GM12878 (cell line): ENCODE measurements at regions not wholly inside any gene's neighbourhood (a gene's known extent, or its start where the extent isn't known, plus 50 kb on each side); places are given as distances from the start of the nearest gene placed in this dataset.

Experiments
- ATAC-seq: fragments of 200-7000 bp; cut with Tn5 transposase; 3 replicates; pipeline ENCODE4 v1.9.1; 2020; ENCODE audit warnings: mild to moderate bottlenecking, moderate library complexity
- BruUV-seq: library from RNA; stranded (reverse); fragments of 400-500 nt; replicated peaks from 2 replicates; lab custom pipeline; 2021; lab: Mats Ljungman, UMichigan
- CTCF ChIA-PET: fragments of 300-600 bp; sonication (Branson Sonifier 250); formaldehyde crosslinking; extraction: SDS; loops from one replicate; lab custom pipeline; 2021; ENCODE audit warnings: inconsistent platforms; lab: Yijun Ruan, JAX
- POLR2A ChIA-PET: fragments of 350-600 bp; formaldehyde crosslinking; extraction: SDS; loops from one replicate; lab custom pipeline; 2021; ENCODE audit warnings: inconsistent platforms; lab: Charles Lee
- RAD21 ChIA-PET: fragments of 300-600 bp; sonication (Branson Sonifier 250); formaldehyde crosslinking; loops from one replicate; lab custom pipeline; 2023; ENCODE audit warnings: antibody characterized with exemption; ENCODE audit not compliant: unreplicated experiment; lab: Charles Lee
- SMC1A ChIA-PET: fragments of 300-600 bp; sonication (Branson Sonifier 250); formaldehyde crosslinking; loops from one replicate; lab custom pipeline; 2023; ENCODE audit not compliant: unreplicated experiment, uncharacterized antibody; lab: Charles Lee
- DNase-seq: peaks from one replicate; pipeline ENCODE4 v3.0.0-alpha.2; 2011; ENCODE audit warnings: low read depth, low spot score
- FAIRE-seq: peaks from 3 replicates; lab custom pipeline; 2011; peaks lifted over from hg19 to GRCh38; lab: Jason Lieb, UNC
- H2AFZ ChIP-seq: 2 replicates; pipeline ENCODE4 v1.6.0; 2011; ENCODE audit warnings: low read depth, low read length, control low read depth; ENCODE audit not compliant: control insufficient read depth
- H3K27ac ChIP-seq: 2 replicates; pipeline ENCODE4 v1.5.1; 2011; ENCODE audit warnings: control low read depth; ENCODE audit not compliant: control insufficient read depth, insufficient read depth
- H3K27me3 ChIP-seq, 2 experiments: replicated peaks in 1 of 2; 2 replicates each; pipeline versions ENCODE4 v1.6.0 to v1.6.1; 2011; ENCODE audit warnings: low read length in 1 of 2; ENCODE audit not compliant: control insufficient read depth in 2 of 2, insufficient read depth in 2 of 2
- H3K36me3 ChIP-seq, 2 experiments: 2 replicates each; pipeline ENCODE4 v1.5.1; 2011; ENCODE audit warnings: low read length in 1 of 2; ENCODE audit not compliant: control insufficient read depth in 2 of 2, insufficient read depth in 2 of 2
- H3K4me1 ChIP-seq: 2 replicates; pipeline ENCODE4 v1.6.1; 2011; ENCODE audit warnings: mild to moderate bottlenecking, low read length, moderate library complexity, mixed read lengths; ENCODE audit not compliant: control insufficient read depth, insufficient read depth
- H3K4me2 ChIP-seq: 2 replicates; pipeline ENCODE4 v1.6.0; 2011; ENCODE audit warnings: control low read depth; ENCODE audit not compliant: control insufficient read depth, insufficient read depth
- H3K4me3 ChIP-seq: fragments of 200-600 bp; sonication (generic); 2 replicates; pipeline ENCODE4 v1.5.1; 2016
- H3K79me2 ChIP-seq: 2 replicates; pipeline ENCODE4 v1.6.0; 2011; ENCODE audit warnings: low read length; ENCODE audit not compliant: control insufficient read depth, insufficient read depth
- H3K9ac ChIP-seq: 2 replicates; pipeline ENCODE4 v1.8.0; 2011; ENCODE audit warnings: low read length, control low read depth, mixed read lengths; ENCODE audit not compliant: control insufficient read depth, insufficient read depth
- H3K9me3 ChIP-seq: replicated peaks from 3 replicates; pipeline ENCODE4 v1.5.1; 2011; ENCODE audit warnings: mild to moderate bottlenecking, low read length; ENCODE audit not compliant: control insufficient read depth, insufficient read depth
- H4K20me1 ChIP-seq: 2 replicates; pipeline ENCODE4 v1.6.0; 2011; ENCODE audit not compliant: control insufficient read depth, insufficient read depth
- CBX3 ChIP-seq: fragments of 200-600 bp; sonication (generic); IDR thresholded peaks from 2 replicates; pipeline ENCODE4 v1.6.1; 2016; ENCODE audit warnings: low read depth, borderline replicate concordance
- FOS ChIP-seq: IDR thresholded peaks from 3 replicates; pipeline ENCODE4 v1.6.1; 2011; ENCODE audit warnings: borderline replicate concordance; ENCODE audit not compliant: insufficient read length; ENCODE audit errors: extremely low read depth
- MEF2B ChIP-seq: fragments of 450-650 bp; IDR thresholded peaks from 2 replicates; pipeline ENCODE4 v1.6.1; 2018; ENCODE audit warnings: mild to moderate bottlenecking, moderate library complexity; ENCODE audit not compliant: partially characterized antibody, poor library complexity, severe bottlenecking
- MXI1 ChIP-seq: fragments of 150-350 bp; IDR thresholded peaks from 2 replicates; pipeline ENCODE4 v1.6.1; 2011; ENCODE audit warnings: low read depth, mild to moderate bottlenecking, inconsistent platforms, low read length, improper control_type of control experiment
- NR2F1 ChIP-seq: fragments of 450-650 bp; conservative IDR thresholded peaks from 2 replicates; pipeline ENCODE4 v1.6.1; 2017; ENCODE audit warnings: mild to moderate bottlenecking
- PML ChIP-seq: IDR thresholded peaks from 2 replicates; pipeline ENCODE4 v1.6.1; 2012; ENCODE audit warnings: low read length, inconsistent platforms
- RFX5 ChIP-seq: IDR thresholded peaks from 2 replicates; pipeline ENCODE4 v1.6.1; 2011; ENCODE audit warnings: low read depth, low read length, improper control_type of control experiment
- SRF ChIP-seq, 2 experiments: IDR thresholded peaks; 2 replicates each; pipeline ENCODE4 v1.6.1; 2011; ENCODE audit warnings: low read depth in 2 of 2, low read length in 2 of 2, mild to moderate bottlenecking in 1 of 2, moderate library complexity in 1 of 2
- STAT3 ChIP-seq: IDR thresholded peaks from 2 replicates; pipeline ENCODE4 v1.6.1; 2011; ENCODE audit warnings: low read depth, low read length, improper control_type of control experiment
- ZNF24 ChIP-seq: fragments of 450-650 bp; IDR thresholded peaks from 2 replicates; pipeline ENCODE4 v1.6.1; 2017; ENCODE audit warnings: antibody characterized with exemption, mild to moderate bottlenecking
- ZNF622 ChIP-seq: fragments of 450-650 bp; IDR thresholded peaks from 2 replicates; pipeline ENCODE4 v1.6.1; 2017; ENCODE audit warnings: mild to moderate bottlenecking, inconsistent platforms
- WGBS: methylation state at CpG from one replicate; pipeline ENCODE4 v1.1.6; 2016; ENCODE audit warnings: low lambda C conversion rate; ENCODE audit not compliant: insufficient replicate concordance, insufficient coverage; ENCODE audit errors: missing lambda C conversion rate; 5-methylcytosine and 5-hydroxymethylcytosine counted together
- in situ Hi-C: fragments of 300-500 bp; cut with MboI; formaldehyde crosslinking; loops from 9 replicates; pipeline ENCODE4 v1.14.3; 2018; ENCODE audit warnings: mixed read lengths
- intact Hi-C: fragments of 100-400 bp; cut with micrococcal nuclease; formaldehyde crosslinking; loops from one replicate; pipeline ENCODE4 v1.14.2; 2022; ENCODE audit not compliant: unreplicated experiment
- TF ChIP-seq, protein P1 (sequence below): IDR thresholded peaks from 2 replicates; pipeline ENCODE4 v1.6.1; 2012; ENCODE audit warnings: low read length, inconsistent platforms
- TF ChIP-seq, protein P2 (sequence below): fragments of 450-650 bp; IDR thresholded peaks from 2 replicates; pipeline ENCODE4 v1.6.1; 2016; ENCODE audit warnings: mild to moderate bottlenecking, moderate library complexity, borderline replicate concordance
- TF ChIP-seq, protein P3 (sequence below): fragments of 450-650 bp; IDR thresholded peaks from 2 replicates; pipeline ENCODE4 v1.6.1; 2016; ENCODE audit warnings: mild to moderate bottlenecking

DNA sequence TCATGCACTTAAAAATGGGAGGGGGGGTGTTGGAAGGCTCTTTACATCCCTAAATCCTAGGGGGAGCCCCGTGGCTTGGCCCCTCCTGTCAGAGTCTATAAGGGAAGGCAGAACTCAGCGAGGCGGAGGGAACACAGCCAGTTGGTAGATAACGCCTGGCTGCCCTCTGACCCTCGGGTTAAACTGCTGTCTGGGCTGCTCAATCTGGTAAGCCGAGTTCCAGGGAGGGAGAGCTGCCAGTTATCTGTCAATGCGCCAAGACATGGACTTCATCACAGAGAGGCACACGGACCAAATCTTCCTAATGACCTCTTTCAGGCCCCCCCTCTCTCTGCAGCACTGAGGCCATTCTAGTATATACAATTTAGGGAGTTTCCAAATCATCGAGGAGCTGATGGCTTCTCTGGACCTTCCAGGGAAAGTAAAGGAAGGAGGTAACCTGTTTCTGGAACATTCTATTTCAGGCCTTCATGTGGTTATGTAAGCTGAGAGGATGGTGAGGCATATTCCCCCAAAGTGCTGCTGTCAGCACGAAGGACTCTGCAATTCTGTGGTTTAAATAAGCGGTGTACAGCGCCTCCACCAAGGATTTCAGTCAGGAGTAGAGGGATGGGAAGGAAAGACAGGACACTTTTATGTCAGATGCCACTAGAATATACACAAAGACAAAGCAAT lies 349.0 kb downstream of the MCTP2 start:
- no peak overlapping the region for H3K9ac ChIP-seq
- H3K27me3 ChIP-seq: no peaks in the 10 kb centered on the region; a peak in 2 of 4 replicates
- FAIRE-seq (no peak), DNase-seq (no peak), ATAC-seq (no peak)
- in situ Hi-C loops: no loop called here
- intact Hi-C loops: loop anchor here (5.0 to 10.0 kb wide), 2 partner anchors 442 to 674 kb away; no protein-coding TSS in a partner anchor
- no TSS peak for BruUV-seq
- no peaks in the 10 kb centered on the region for H4K20me1 ChIP-seq
- 20% methylated on average over 10 of the region's 12 CpGs for WGBS
- no peak overlapping the region for H3K27ac ChIP-seq
- ChIA-PET CTCF (interaction anchor here (0.6 to 1.2 kb wide), 4 partner anchors 19 to 445 kb away, joined by 3 to 4 read pairs (median 4); no protein-coding TSS in a partner anchor), RAD21 (no interaction called here), SMC1A (interaction anchor here (0.9 to 1.1 kb wide), 2 partner anchors 167 to 445 kb away, joined by 3 read pairs; no protein-coding TSS in a partner anchor), POLR2A (no interaction called here)
- TF ChIP-seq, protein P1, sequence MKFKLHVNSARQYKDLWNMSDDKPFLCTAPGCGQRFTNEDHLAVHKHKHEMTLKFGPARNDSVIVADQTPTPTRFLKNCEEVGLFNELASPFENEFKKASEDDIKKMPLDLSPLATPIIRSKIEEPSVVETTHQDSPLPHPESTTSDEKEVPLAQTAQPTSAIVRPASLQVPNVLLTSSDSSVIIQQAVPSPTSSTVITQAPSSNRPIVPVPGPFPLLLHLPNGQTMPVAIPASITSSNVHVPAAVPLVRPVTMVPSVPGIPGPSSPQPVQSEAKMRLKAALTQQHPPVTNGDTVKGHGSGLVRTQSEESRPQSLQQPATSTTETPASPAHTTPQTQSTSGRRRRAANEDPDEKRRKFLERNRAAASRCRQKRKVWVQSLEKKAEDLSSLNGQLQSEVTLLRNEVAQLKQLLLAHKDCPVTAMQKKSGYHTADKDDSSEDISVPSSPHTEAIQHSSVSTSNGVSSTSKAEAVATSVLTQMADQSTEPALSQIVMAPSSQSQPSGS: no peak
- TF ChIP-seq CBX3 (no peak), STAT3 (no peak), FOS (no peak), PML (no peak), MXI1 (no peak), SRF (IDR thresholded peaks at IDR 0.05; ENCODE audit: low read depth in 2 of 2, low read length in 2 of 2) (no peak), MEF2B (no peak), ZNF24 (no peak), RFX5 (no peak), ZNF622 (no peak), NR2F1 (no peak)
- TF ChIP-seq, protein P2, sequence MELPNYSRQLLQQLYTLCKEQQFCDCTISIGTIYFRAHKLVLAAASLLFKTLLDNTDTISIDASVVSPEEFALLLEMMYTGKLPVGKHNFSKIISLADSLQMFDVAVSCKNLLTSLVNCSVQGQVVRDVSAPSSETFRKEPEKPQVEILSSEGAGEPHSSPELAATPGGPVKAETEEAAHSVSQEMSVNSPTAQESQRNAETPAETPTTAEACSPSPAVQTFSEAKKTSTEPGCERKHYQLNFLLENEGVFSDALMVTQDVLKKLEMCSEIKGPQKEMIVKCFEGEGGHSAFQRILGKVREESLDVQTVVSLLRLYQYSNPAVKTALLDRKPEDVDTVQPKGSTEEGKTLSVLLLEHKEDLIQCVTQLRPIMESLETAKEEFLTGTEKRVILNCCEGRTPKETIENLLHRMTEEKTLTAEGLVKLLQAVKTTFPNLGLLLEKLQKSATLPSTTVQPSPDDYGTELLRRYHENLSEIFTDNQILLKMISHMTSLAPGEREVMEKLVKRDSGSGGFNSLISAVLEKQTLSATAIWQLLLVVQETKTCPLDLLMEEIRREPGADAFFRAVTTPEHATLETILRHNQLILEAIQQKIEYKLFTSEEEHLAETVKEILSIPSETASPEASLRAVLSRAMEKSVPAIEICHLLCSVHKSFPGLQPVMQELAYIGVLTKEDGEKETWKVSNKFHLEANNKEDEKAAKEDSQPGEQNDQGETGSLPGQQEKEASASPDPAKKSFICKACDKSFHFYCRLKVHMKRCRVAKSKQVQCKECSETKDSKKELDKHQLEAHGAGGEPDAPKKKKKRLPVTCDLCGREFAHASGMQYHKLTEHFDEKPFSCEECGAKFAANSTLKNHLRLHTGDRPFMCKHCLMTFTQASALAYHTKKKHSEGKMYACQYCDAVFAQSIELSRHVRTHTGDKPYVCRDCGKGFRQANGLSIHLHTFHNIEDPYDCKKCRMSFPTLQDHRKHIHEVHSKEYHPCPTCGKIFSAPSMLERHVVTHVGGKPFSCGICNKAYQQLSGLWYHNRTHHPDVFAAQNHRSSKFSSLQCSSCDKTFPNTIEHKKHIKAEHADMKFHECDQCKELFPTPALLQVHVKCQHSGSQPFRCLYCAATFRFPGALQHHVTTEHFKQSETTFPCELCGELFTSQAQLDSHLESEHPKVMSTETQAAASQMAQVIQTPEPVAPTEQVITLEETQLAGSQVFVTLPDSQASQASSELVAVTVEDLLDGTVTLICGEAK: no peak
- TF ChIP-seq, protein P3, sequence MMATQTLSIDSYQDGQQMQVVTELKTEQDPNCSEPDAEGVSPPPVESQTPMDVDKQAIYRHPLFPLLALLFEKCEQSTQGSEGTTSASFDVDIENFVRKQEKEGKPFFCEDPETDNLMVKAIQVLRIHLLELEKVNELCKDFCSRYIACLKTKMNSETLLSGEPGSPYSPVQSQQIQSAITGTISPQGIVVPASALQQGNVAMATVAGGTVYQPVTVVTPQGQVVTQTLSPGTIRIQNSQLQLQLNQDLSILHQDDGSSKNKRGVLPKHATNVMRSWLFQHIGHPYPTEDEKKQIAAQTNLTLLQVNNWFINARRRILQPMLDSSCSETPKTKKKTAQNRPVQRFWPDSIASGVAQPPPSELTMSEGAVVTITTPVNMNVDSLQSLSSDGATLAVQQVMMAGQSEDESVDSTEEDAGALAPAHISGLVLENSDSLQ: no peak
- no peak overlapping the region for H2AFZ ChIP-seq
- no peak overlapping the region for H3K4me3 ChIP-seq
- H3K79me2 ChIP-seq: no peaks in the 10 kb centered on the region
- no peak overlapping the region for H3K4me2 ChIP-seq
- H3K4me1 ChIP-seq: 0 out of 2 replicates have a peak, but pooled peaks cover 7% of the 10 kb centered on the region
- no peaks in the 10 kb centered on the region for H3K9me3 ChIP-seq
- no peaks in the 10 kb centered on the region for H3K36me3 ChIP-seq
